ENCODE measurements at regions not wholly inside any gene's neighbourhood (a gene's known extent, or its start where the extent isn't known, plus 50 kb on each side); places are given as distances from the start of the nearest gene placed in this dataset.

GRCh38 chr10:21257191-21257590 lies 268.3 kb downstream of the SKIDA1 start:
- no peak for TF ChIP-seq CTCF (IDR thresholded peaks at IDR 0.05; ENCODE audit: control insufficient read depth, extremely low read depth, insufficient read depth)
- DNase-seq (ENCODE audit: low read depth) = no peak
- H3K4me3 ChIP-seq (ENCODE audit: low read depth, low read length) = no peak overlapping the region

GRCh38 chr10:21249435-21249834 lies 276.0 kb downstream of the SKIDA1 start:
- no peak for TF ChIP-seq CTCF (IDR thresholded peaks at IDR 0.05; ENCODE audit: control insufficient read depth, extremely low read depth, insufficient read depth)
- H3K4me3 ChIP-seq (ENCODE audit: low read depth, low read length) = no peak overlapping the region
- no peak for DNase-seq (ENCODE audit: low read depth)

GRCh38 chr10:21247592-21247991 lies 277.9 kb downstream of the SKIDA1 start:
- H3K4me3 ChIP-seq (ENCODE audit: low read depth, low read length) = no peak overlapping the region
- no peak for TF ChIP-seq CTCF (IDR thresholded peaks at IDR 0.05; ENCODE audit: control insufficient read depth, extremely low read depth, insufficient read depth)
- no peak for DNase-seq (ENCODE audit: low read depth)

GRCh38 chr10:21246178-21246577 lies 279.3 kb downstream of the SKIDA1 start:
- TF ChIP-seq CTCF (IDR thresholded peaks at IDR 0.05; ENCODE audit: control insufficient read depth, extremely low read depth, insufficient read depth) = no peak
- no peak for DNase-seq (ENCODE audit: low read depth)

GRCh38 chr10:21243748-21244257 lies 281.7 kb downstream of the SKIDA1 start:
- no peak for DNase-seq (ENCODE audit: low read depth)
- no peak for TF ChIP-seq CTCF (IDR thresholded peaks at IDR 0.05; ENCODE audit: control insufficient read depth, extremely low read depth, insufficient read depth)
- no peak overlapping the region for H3K4me3 ChIP-seq (ENCODE audit: low read depth, low read length)

More at GRCh38 chr10:21246178-21246577, 279.3 kb downstream of the SKIDA1 start:
- no peak overlapping the region for H3K4me3 ChIP-seq (ENCODE audit: low read depth, low read length)

GRCh38 chr10:21242915-21243314 lies 282.6 kb downstream of the SKIDA1 start:
- no peak for TF ChIP-seq CTCF (IDR thresholded peaks at IDR 0.05; ENCODE audit: control insufficient read depth, extremely low read depth, insufficient read depth)
- no peak for DNase-seq (ENCODE audit: low read depth)
- no peak overlapping the region for H3K4me3 ChIP-seq (ENCODE audit: low read depth, low read length)

- no peak for DNase-seq (ENCODE audit: low read depth)
- no peak overlapping the region for H3K4me3 ChIP-seq (ENCODE audit: low read depth, low read length)
- TF ChIP-seq CTCF (IDR thresholded peaks at IDR 0.05; ENCODE audit: control insufficient read depth, extremely low read depth, insufficient read depth) = no peak
Observed at GRCh38 chr10:21238717-21239116, 286.8 kb downstream of the SKIDA1 start.
